ENCODE measurements at regions not wholly inside any gene's neighbourhood (a gene's known extent, or its start where the extent isn't known, plus 50 kb on each side); places are given as distances from the start of the nearest gene placed in this dataset.

DNA sequence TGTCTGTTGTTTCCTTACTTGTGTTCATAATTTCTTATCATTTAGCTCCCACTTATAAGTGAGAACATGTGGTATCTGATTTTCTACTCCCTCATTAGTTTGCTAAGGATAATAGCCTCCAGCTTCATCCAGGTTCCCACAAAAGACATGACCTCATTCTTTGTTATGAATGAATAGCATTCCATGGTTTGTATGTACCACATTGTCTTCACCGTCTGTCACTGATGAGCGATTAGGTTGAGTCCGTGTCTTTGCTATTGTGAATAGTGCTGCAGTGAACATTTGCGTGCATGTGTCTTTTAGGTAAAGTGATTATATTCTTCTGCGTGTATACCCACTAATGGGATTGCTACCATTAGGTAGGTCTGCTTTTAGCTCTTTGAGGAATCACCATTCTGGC is 624.3 kb upstream of the EPHA5 start:
- ATAC-seq, result no peak
- TF ChIP-seq TCF4 (CRISPR knock-in tag; IDR thresholded peaks at IDR 0.05; ENCODE audit: borderline replicate concordance) (no peak), ESRRG (CRISPR knock-in tag; IDR thresholded peaks at IDR 0.05) (no peak), BACH2 (CRISPR knock-in tag; IDR thresholded peaks at IDR 0.05; ENCODE audit: borderline replicate concordance) (no peak), TOX (CRISPR knock-in tag; IDR thresholded peaks at IDR 0.05; ENCODE audit: borderline replicate concordance) (no peak), ZFP3 (CRISPR knock-in tag; IDR thresholded peaks at IDR 0.05) (no peak), ZNF565 (CRISPR knock-in tag; conservative IDR thresholded peaks at IDR 0.05; ENCODE audit: low read depth) (no peak), ISL1 (CRISPR knock-in tag; IDR thresholded peaks at IDR 0.05) (no peak), SNAI2 (CRISPR knock-in tag; IDR thresholded peaks at IDR 0.05) (no peak), RARB (CRISPR knock-in tag; IDR thresholded peaks at IDR 0.05) (no peak), ZFP30 (CRISPR knock-in tag; IDR thresholded peaks at IDR 0.05) (no peak), ZNF70 (CRISPR knock-in tag; IDR thresholded peaks at IDR 0.05) (no peak), ARNTL (CRISPR knock-in tag; IDR thresholded peaks at IDR 0.05; ENCODE audit: borderline replicate concordance, low read depth) (no peak), GLIS3 (CRISPR knock-in tag; IDR thresholded peaks at IDR 0.05) (no peak), OSR1 (CRISPR knock-in tag; IDR thresholded peaks at IDR 0.05) (no peak)
- TF ChIP-seq, protein P1, sequence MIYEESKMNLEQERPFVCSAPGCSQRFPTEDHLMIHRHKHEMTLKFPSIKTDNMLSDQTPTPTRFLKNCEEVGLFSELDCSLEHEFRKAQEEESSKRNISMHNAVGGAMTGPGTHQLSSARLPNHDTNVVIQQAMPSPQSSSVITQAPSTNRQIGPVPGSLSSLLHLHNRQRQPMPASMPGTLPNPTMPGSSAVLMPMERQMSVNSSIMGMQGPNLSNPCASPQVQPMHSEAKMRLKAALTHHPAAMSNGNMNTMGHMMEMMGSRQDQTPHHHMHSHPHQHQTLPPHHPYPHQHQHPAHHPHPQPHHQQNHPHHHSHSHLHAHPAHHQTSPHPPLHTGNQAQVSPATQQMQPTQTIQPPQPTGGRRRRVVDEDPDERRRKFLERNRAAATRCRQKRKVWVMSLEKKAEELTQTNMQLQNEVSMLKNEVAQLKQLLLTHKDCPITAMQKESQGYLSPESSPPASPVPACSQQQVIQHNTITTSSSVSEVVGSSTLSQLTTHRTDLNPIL (CRISPR knock-in tag; IDR thresholded peaks at IDR 0.05; ENCODE audit: low read depth), result no peak
- TF ChIP-seq, protein P2, sequence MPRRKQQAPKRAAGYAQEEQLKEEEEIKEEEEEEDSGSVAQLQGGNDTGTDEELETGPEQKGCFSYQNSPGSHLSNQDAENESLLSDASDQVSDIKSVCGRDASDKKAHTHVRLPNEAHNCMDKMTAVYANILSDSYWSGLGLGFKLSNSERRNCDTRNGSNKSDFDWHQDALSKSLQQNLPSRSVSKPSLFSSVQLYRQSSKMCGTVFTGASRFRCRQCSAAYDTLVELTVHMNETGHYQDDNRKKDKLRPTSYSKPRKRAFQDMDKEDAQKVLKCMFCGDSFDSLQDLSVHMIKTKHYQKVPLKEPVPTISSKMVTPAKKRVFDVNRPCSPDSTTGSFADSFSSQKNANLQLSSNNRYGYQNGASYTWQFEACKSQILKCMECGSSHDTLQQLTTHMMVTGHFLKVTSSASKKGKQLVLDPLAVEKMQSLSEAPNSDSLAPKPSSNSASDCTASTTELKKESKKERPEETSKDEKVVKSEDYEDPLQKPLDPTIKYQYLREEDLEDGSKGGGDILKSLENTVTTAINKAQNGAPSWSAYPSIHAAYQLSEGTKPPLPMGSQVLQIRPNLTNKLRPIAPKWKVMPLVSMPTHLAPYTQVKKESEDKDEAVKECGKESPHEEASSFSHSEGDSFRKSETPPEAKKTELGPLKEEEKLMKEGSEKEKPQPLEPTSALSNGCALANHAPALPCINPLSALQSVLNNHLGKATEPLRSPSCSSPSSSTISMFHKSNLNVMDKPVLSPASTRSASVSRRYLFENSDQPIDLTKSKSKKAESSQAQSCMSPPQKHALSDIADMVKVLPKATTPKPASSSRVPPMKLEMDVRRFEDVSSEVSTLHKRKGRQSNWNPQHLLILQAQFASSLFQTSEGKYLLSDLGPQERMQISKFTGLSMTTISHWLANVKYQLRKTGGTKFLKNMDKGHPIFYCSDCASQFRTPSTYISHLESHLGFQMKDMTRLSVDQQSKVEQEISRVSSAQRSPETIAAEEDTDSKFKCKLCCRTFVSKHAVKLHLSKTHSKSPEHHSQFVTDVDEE (CRISPR knock-in tag; IDR thresholded peaks at IDR 0.05), result no peak
- TF ChIP-seq, protein P3, sequence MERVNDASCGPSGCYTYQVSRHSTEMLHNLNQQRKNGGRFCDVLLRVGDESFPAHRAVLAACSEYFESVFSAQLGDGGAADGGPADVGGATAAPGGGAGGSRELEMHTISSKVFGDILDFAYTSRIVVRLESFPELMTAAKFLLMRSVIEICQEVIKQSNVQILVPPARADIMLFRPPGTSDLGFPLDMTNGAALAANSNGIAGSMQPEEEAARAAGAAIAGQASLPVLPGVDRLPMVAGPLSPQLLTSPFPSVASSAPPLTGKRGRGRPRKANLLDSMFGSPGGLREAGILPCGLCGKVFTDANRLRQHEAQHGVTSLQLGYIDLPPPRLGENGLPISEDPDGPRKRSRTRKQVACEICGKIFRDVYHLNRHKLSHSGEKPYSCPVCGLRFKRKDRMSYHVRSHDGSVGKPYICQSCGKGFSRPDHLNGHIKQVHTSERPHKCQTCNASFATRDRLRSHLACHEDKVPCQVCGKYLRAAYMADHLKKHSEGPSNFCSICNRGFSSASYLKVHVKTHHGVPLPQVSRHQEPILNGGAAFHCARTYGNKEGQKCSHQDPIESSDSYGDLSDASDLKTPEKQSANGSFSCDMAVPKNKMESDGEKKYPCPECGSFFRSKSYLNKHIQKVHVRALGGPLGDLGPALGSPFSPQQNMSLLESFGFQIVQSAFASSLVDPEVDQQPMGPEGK (CRISPR knock-in tag; IDR thresholded peaks at IDR 0.05; ENCODE audit: borderline replicate concordance), result no peak

DNA sequence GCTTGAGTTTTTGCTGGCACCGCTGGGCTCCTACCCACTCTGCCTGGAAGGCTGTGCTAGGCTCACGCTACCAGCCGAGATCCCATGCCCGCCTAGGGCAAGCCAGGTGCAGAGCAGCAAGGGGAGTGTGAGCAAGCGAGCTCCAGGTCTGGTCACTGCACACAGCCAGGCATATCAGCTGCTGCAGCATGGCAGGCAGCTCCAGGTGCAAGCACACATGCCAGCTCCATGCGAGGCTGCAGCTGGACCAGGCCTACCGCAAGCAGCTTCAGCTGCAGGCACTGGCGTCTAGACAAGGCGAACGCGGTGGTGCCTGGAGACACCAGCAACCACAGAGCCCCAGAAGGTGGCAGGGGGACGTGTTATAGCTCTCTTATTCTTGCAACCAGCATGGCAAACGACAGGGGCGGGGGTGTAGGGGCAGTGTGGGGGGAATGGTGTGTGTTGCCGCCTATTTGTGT is 614.7 kb upstream of the EPHA5 start:
- ATAC-seq, result no peak
- TF ChIP-seq OSR1 (CRISPR knock-in tag; IDR thresholded peaks at IDR 0.05) (no peak), PPARA (CRISPR knock-in tag; IDR thresholded peaks at IDR 0.05; ENCODE audit: borderline replicate concordance) (no peak), GLIS3 (CRISPR knock-in tag; IDR thresholded peaks at IDR 0.05) (no peak)
- TF ChIP-seq, protein P2 (CRISPR knock-in tag; IDR thresholded peaks at IDR 0.05), result no peak

DNA sequence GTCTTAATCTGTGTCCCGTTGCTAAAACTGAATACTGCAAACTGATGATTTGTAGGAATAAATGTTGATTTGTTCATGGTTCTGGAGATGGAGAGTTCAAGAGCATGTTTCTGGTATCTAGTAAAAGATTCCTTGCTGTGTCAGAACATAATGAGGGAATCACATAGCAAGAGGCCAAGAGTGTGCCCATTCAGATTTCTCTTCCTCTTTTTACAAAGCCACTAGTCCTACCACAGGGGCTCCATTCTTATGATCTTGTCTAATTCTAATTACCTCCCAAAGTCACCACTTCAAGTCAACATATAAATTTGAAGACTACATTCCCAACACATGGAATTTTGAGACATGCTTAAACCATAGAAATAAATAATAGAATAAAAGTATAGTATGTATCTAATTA is 608.8 kb upstream of the EPHA5 start:
- ATAC-seq, result no peak
- TF ChIP-seq, protein P4, sequence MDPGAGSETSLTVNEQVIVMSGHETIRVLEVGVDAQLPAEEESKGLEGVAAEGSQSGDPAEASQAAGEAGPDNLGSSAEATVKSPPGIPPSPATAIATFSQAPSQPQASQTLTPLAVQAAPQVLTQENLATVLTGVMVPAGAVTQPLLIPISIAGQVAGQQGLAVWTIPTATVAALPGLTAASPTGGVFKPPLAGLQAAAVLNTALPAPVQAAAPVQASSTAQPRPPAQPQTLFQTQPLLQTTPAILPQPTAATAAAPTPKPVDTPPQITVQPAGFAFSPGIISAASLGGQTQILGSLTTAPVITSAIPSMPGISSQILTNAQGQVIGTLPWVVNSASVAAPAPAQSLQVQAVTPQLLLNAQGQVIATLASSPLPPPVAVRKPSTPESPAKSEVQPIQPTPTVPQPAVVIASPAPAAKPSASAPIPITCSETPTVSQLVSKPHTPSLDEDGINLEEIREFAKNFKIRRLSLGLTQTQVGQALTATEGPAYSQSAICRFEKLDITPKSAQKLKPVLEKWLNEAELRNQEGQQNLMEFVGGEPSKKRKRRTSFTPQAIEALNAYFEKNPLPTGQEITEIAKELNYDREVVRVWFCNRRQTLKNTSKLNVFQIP (CRISPR knock-in tag; IDR thresholded peaks at IDR 0.05; ENCODE audit: borderline replicate concordance, low read depth), result no peak
- TF ChIP-seq OSR1 (CRISPR knock-in tag; IDR thresholded peaks at IDR 0.05), result no peak
